Sigmoid colon (tissue), 6 donors: ENCODE measurements at regions not wholly inside any gene's neighbourhood (a gene's known extent, or its start where the extent isn't known, plus 50 kb on each side); places are given as distances from the start of the nearest gene placed in this dataset.
A peak's percentile ranks its signal among the peaks of the same experiment; 100 is the strongest.

Source experiments
- DNase-seq: peaks from one replicate; pipeline ENCODE4 v3.0.0-alpha.2; 2019
- H3K27ac ChIP-seq, 4 donors: fragments of 200-600 bp; sonication (generic); one replicate each; pipeline ENCODE4 v1.5.1; 2016 to 2019; ENCODE audit warnings: mild to moderate bottlenecking in 1 of 4
- H3K27me3 ChIP-seq, 3 donors: fragments of 200-600 bp; sonication (generic); one replicate each; pipeline ENCODE4 v1.5.1; 2019; ENCODE audit warnings: mild to moderate bottlenecking in 1 of 3
- H3K36me3 ChIP-seq, 4 donors: fragments of 200-600 bp; sonication (generic); one replicate each; pipeline ENCODE4 v1.5.1; 2016 to 2019
- H3K4me1 ChIP-seq, 4 donors: fragments of 200-600 bp; sonication (generic); one replicate each; pipeline ENCODE4 v1.5.1; 2017 to 2019
- H3K4me3 ChIP-seq, 4 donors: fragments of 200-600 bp; sonication (generic); one replicate each; pipeline ENCODE4 v1.5.1; 2017 to 2019; ENCODE audit warnings: mild to moderate bottlenecking in 2 of 4, moderate library complexity in 1 of 4
- H3K9me3 ChIP-seq, 4 donors: fragments of 200-600 bp in 3 of 4; sonication (generic) in 3 of 4; one replicate each; pipeline versions ENCODE4 v1.5.1 to v1.6.1; 2013 to 2019
- EP300 ChIP-seq, 4 donors: sonication (generic); formaldehyde crosslinking; IDR thresholded peaks; one replicate each; pipeline ENCODE4 v1.6.1; 2017; ENCODE audit warnings: antibody characterized with exemption in 4 of 4
- POLR2A ChIP-seq, 2 donors: fragments of 450-650 bp; IDR thresholded peaks; one replicate each; pipeline ENCODE4 v1.6.1; 2016; ENCODE audit warnings: antibody characterized with exemption in 2 of 2, mild to moderate bottlenecking in 2 of 2, moderate library complexity in 2 of 2
- POLR2AphosphoS5 ChIP-seq, 4 donors: sonication (generic); formaldehyde crosslinking; IDR thresholded peaks; one replicate each; pipeline ENCODE4 v1.6.1; 2017; ENCODE audit warnings: antibody characterized with exemption in 4 of 4
- WGBS, 2 donors: extraction: QIAGEN DNeasy Blood & Tissue Kit; methylation state at CpG; one replicate each; pipeline ENCODE4 v1.1.7; 2013; 5-methylcytosine and 5-hydroxymethylcytosine counted together
- intact Hi-C: fragments of 100-400 bp; cut with DNase I; formaldehyde crosslinking; loops from one replicate; pipeline ENCODE4 v1.15.1; 2023
- TF ChIP-seq, protein P1 (sequence below), 4 experiments: fragments of 450-650 bp in 3 of 4; fragments of 200-600 bp in 1 of 4; IDR thresholded peaks; one replicate each; pipeline ENCODE4 v1.5.1; 2016 to 2019; ENCODE audit warnings: antibody characterized with exemption in 4 of 4, mild to moderate bottlenecking in 3 of 4, moderate library complexity in 2 of 4
- donor health status: healthy with polysubstance abuse.
- donor health status: healthy.

DNA sequence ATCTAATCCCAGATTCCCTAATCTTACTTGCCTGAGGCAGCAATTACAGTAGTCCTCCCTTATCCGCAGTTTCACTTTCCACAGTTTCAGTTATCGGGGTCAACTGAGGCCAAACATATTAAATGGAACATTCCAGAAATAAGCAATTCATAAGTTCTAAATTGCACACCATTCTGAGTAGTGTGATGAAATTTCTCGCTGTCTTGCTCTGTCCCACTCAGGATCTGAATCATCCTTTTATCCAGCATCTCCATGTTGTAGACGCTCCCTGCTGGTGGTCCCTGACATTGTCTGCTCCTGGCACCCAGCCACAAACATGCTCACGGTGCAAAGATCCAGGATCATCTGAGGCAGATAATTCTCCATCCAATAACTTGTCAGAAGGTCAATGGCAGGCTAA, 128.7 kb upstream of the CXCL12 start:
- H3K9me3 ChIP-seq: no peaks in the 10 kb centered on the region
- no peaks in the 10 kb centered on the region for H3K27me3 ChIP-seq
- intact Hi-C loops: no loop called here
- H3K36me3 ChIP-seq: no peaks in the 10 kb centered on the region
- 64 to 66% methylated on average over 5 of the region's 5 CpGs for WGBS, 2 donors
- no peak for DNase-seq
- no peak overlapping the region for H3K4me3 ChIP-seq
- TF ChIP-seq EP300 (IDR thresholded peaks at IDR 0.05) (no peak), POLR2AphosphoS5 (IDR thresholded peaks at IDR 0.05) (peak in 1 of 4 donors; percentile 12)
- H3K4me1 ChIP-seq: peaks cover 0 to 17% (median 5%) of the 10 kb centered on the region in 4 donors
- H3K27ac ChIP-seq: no peak overlapping the region

DNA sequence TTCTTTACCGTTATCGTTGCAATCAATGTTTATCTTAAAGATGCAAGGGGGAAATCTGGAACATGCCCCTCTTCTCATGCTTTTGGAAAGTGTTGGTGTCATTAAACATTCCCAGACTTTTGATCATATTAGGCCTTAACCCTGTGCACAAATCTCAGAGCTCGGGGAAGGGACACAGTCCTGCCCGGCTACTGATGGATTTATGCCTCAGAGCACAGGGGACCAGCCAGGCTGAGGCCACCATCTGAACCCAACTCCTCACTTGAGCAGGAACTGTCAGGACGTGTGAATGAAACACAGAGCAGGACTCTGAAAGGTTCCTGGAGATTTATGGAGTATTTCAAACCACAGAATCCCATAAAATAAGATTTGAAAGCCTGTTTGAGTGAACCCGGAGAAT, 132.0 kb upstream of the CXCL12 start:
- no peak overlapping the region for H3K4me3 ChIP-seq
- DNase-seq: no peak

DNA sequence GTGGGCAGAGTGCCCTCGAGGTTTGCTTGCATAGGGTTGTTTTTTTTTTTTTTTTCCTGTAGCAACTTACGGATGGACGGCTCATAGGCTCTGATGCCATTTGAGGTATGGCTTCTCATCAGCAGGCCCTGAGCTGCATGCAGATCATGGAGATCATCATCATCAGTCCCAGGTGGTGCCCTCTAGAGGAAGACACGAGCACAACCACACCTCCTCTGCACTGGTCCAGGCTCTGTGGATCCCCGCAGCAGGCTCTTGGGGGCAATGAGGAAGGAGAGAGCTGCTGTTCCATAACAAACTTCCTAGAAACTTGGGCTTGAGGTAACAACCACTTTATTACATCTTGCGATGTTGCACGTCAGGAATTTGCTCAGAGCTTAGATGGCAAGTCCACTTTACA, 132.7 kb upstream of the CXCL12 start:
- intact Hi-C loops: no loop called here
- 76 to 81% methylated on average over 7 of the region's 7 CpGs for WGBS, 2 donors
- TF ChIP-seq POLR2A (IDR thresholded peaks at IDR 0.05): no peak
- no peak for TF ChIP-seq POLR2AphosphoS5 (IDR thresholded peaks at IDR 0.05)
- TF ChIP-seq, protein P1, sequence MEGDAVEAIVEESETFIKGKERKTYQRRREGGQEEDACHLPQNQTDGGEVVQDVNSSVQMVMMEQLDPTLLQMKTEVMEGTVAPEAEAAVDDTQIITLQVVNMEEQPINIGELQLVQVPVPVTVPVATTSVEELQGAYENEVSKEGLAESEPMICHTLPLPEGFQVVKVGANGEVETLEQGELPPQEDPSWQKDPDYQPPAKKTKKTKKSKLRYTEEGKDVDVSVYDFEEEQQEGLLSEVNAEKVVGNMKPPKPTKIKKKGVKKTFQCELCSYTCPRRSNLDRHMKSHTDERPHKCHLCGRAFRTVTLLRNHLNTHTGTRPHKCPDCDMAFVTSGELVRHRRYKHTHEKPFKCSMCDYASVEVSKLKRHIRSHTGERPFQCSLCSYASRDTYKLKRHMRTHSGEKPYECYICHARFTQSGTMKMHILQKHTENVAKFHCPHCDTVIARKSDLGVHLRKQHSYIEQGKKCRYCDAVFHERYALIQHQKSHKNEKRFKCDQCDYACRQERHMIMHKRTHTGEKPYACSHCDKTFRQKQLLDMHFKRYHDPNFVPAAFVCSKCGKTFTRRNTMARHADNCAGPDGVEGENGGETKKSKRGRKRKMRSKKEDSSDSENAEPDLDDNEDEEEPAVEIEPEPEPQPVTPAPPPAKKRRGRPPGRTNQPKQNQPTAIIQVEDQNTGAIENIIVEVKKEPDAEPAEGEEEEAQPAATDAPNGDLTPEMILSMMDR (IDR thresholded peaks at IDR 0.05): no peak
- TF ChIP-seq EP300 (IDR thresholded peaks at IDR 0.05): no peak
- Histone ChIP-seq H3K9me3 (no peaks in the 10 kb centered on the region), H3K27me3 (no peaks in the 10 kb centered on the region), H3K27ac (no peak overlapping the region), H3K4me1 (peaks cover 0 to 8% (median 3%) of the 10 kb centered on the region in 4 donors), H3K4me3 (no peak overlapping the region), H3K36me3 (no peaks in the 10 kb centered on the region)
- DNase-seq: no peak

More for the DNA sequence above, 132.0 kb upstream of the CXCL12 start:
- Histone ChIP-seq H3K27me3 (no peaks in the 10 kb centered on the region), H3K27ac (no peak overlapping the region), H3K4me1 (peaks cover 0 to 16% (median 5%) of the 10 kb centered on the region in 4 donors), H3K9me3 (no peaks in the 10 kb centered on the region), H3K36me3 (no peaks in the 10 kb centered on the region)
- TF ChIP-seq POLR2AphosphoS5 (IDR thresholded peaks at IDR 0.05) (no peak), EP300 (IDR thresholded peaks at IDR 0.05) (no peak), POLR2A (IDR thresholded peaks at IDR 0.05) (no peak)
- TF ChIP-seq, protein P1 (IDR thresholded peaks at IDR 0.05): no peak
- intact Hi-C loops: no loop called here
- WGBS, 2 donors: 76 to 77% methylated on average over 6 of the region's 6 CpGs

DNA sequence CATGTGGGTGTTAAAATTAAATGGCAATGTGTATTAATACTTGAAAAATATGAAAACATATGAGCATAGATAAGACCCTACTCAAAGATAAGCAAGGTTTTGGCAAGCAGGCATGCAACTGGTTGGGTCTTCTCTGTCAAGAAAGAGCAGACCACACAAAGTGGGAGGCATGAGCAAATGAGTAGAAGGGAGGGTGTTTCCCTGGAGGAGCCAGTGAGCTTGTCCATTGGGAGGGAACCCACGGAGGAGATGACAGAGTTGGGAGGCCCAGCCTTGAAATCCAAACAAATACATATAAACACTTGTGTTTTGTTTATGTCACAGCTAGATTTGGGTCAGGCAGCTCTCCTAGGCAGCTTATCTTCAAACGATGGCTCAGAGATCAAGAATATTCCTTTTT, 134.5 kb upstream of the CXCL12 start:
- H3K27ac ChIP-seq: no peak overlapping the region
- no peaks in the 10 kb centered on the region for H3K36me3 ChIP-seq
- no peaks in the 10 kb centered on the region for H3K4me1 ChIP-seq
- 26 to 34% methylated on average over 2 of the region's 2 CpGs for WGBS, 2 donors
- TF ChIP-seq POLR2AphosphoS5 (IDR thresholded peaks at IDR 0.05): no peak
- no peak for DNase-seq
- H3K4me3 ChIP-seq: no peak overlapping the region
- intact Hi-C loops: no loop called here
- no peaks in the 10 kb centered on the region for H3K27me3 ChIP-seq
- no peaks in the 10 kb centered on the region for H3K9me3 ChIP-seq

DNA sequence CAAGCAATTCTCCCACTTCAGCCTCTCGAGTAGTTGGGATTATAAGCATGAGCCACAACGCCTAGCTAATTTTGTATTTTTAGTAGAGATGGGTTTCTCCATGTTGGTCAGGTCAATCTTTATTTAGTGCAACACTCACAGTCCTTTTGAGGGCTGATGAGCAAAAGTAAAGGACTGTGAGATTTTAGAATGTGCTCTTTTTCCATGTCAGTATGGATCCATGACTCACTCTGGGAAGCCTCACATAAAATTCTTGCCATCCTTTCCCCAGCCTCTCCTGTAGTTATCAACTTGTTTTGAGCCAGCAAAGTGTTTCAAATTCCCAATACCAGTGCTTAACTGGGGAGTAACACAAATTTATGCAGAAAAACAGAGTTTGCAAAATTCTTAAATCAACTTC, 135.8 kb upstream of the CXCL12 start:
- TF ChIP-seq POLR2A (IDR thresholded peaks at IDR 0.05) (no peak), POLR2AphosphoS5 (IDR thresholded peaks at IDR 0.05) (no peak), EP300 (IDR thresholded peaks at IDR 0.05) (no peak)
- TF ChIP-seq, protein P1 (IDR thresholded peaks at IDR 0.05): no peak
- WGBS, 2 donors: 76 to 88% methylated on average over 2 of the region's 2 CpGs
- DNase-seq: no peak
- Histone ChIP-seq H3K4me1 (no peaks in the 10 kb centered on the region), H3K36me3 (no peaks in the 10 kb centered on the region), H3K27me3 (no peaks in the 10 kb centered on the region), H3K9me3 (no peaks in the 10 kb centered on the region), H3K4me3 (no peak overlapping the region), H3K27ac (no peak overlapping the region)
- intact Hi-C loops: no loop called here

DNA sequence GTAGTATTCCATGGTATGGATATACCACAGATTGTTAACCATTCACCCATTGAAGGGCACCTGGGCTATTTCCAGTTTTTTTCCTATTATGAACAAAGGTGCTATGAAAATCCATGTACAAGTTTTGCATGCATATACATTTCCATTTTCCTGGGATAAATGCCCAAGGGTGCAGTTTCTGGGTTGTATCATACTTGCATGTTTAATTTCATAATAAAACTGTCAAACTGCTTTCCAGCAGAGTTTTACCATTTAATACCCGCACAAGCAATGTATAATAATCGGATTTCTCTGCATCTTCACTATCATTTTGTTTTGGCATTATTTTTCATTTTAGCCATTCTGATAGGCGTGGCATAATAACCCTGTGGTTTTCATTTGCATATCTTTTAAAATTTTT, 154.3 kb upstream of the CXCL12 start:
- TF ChIP-seq, protein P1 (IDR thresholded peaks at IDR 0.05): no peak
- no peak for TF ChIP-seq POLR2A (IDR thresholded peaks at IDR 0.05)
- peak; percentile 15 to 87 (median 78) for TF ChIP-seq POLR2AphosphoS5 (IDR thresholded peaks at IDR 0.05)
- 91 to 92% methylated on average over 3 of the region's 3 CpGs for WGBS, 2 donors
- intact Hi-C loops: no loop called here

More for the DNA sequence above, 154.3 kb upstream of the CXCL12 start:
- DNase-seq: no peak
- H3K9me3 ChIP-seq: peaks cover 0 to 3% (median 0%) of the 10 kb centered on the region in 4 donors
- H3K4me1 ChIP-seq: no peaks in the 10 kb centered on the region
- H3K27ac ChIP-seq: no peak overlapping the region
- H3K27me3 ChIP-seq: no peaks in the 10 kb centered on the region
- H3K36me3 ChIP-seq: no peaks in the 10 kb centered on the region
- H3K4me3 ChIP-seq: no peak overlapping the region
